GM12878 (cell line): ENCODE measurements at regions not wholly inside any gene's neighbourhood (a gene's known extent, or its start where the extent isn't known, plus 50 kb on each side); places are given as distances from the start of the nearest gene placed in this dataset.

Experiments used
- ATAC-seq: fragments of 200-7000 bp; cut with Tn5 transposase; 3 replicates; pipeline ENCODE4 v1.9.1; 2020; ENCODE audit warnings: mild to moderate bottlenecking, moderate library complexity
- BruUV-seq: library from RNA; stranded (reverse); fragments of 400-500 nt; replicated peaks from 2 replicates; lab custom pipeline; 2021; lab: Mats Ljungman, UMichigan
- CTCF ChIA-PET: fragments of 300-600 bp; sonication (Branson Sonifier 250); formaldehyde crosslinking; extraction: SDS; loops from one replicate; lab custom pipeline; 2021; ENCODE audit warnings: inconsistent platforms; lab: Yijun Ruan, JAX
- POLR2A ChIA-PET: fragments of 350-600 bp; formaldehyde crosslinking; extraction: SDS; loops from one replicate; lab custom pipeline; 2021; ENCODE audit warnings: inconsistent platforms; lab: Charles Lee
- RAD21 ChIA-PET: fragments of 300-600 bp; sonication (Branson Sonifier 250); formaldehyde crosslinking; loops from one replicate; lab custom pipeline; 2023; ENCODE audit warnings: antibody characterized with exemption; ENCODE audit not compliant: unreplicated experiment; lab: Charles Lee
- SMC1A ChIA-PET: fragments of 300-600 bp; sonication (Branson Sonifier 250); formaldehyde crosslinking; loops from one replicate; lab custom pipeline; 2023; ENCODE audit not compliant: unreplicated experiment, uncharacterized antibody; lab: Charles Lee
- DNase-seq: peaks from one replicate; pipeline ENCODE4 v3.0.0-alpha.2; 2011; ENCODE audit warnings: low read depth, low spot score
- FAIRE-seq: peaks from 3 replicates; lab custom pipeline; 2011; peaks lifted over from hg19 to GRCh38; lab: Jason Lieb, UNC
- H2AFZ ChIP-seq: 2 replicates; pipeline ENCODE4 v1.6.0; 2011; ENCODE audit warnings: low read depth, low read length, control low read depth; ENCODE audit not compliant: control insufficient read depth
- H3K27ac ChIP-seq: 2 replicates; pipeline ENCODE4 v1.5.1; 2011; ENCODE audit warnings: control low read depth; ENCODE audit not compliant: control insufficient read depth, insufficient read depth
- H3K27me3 ChIP-seq, 2 experiments: replicated peaks in 1 of 2; 2 replicates each; pipeline versions ENCODE4 v1.6.0 to v1.6.1; 2011; ENCODE audit warnings: low read length in 1 of 2; ENCODE audit not compliant: control insufficient read depth in 2 of 2, insufficient read depth in 2 of 2
- H3K36me3 ChIP-seq, 2 experiments: 2 replicates each; pipeline ENCODE4 v1.5.1; 2011; ENCODE audit warnings: low read length in 1 of 2; ENCODE audit not compliant: control insufficient read depth in 2 of 2, insufficient read depth in 2 of 2
- H3K4me1 ChIP-seq: 2 replicates; pipeline ENCODE4 v1.6.1; 2011; ENCODE audit warnings: mild to moderate bottlenecking, low read length, moderate library complexity, mixed read lengths; ENCODE audit not compliant: control insufficient read depth, insufficient read depth
- H3K4me2 ChIP-seq: 2 replicates; pipeline ENCODE4 v1.6.0; 2011; ENCODE audit warnings: control low read depth; ENCODE audit not compliant: control insufficient read depth, insufficient read depth
- H3K4me3 ChIP-seq: fragments of 200-600 bp; sonication (generic); 2 replicates; pipeline ENCODE4 v1.5.1; 2016
- H3K79me2 ChIP-seq: 2 replicates; pipeline ENCODE4 v1.6.0; 2011; ENCODE audit warnings: low read length; ENCODE audit not compliant: control insufficient read depth, insufficient read depth
- H3K9ac ChIP-seq: 2 replicates; pipeline ENCODE4 v1.8.0; 2011; ENCODE audit warnings: low read length, control low read depth, mixed read lengths; ENCODE audit not compliant: control insufficient read depth, insufficient read depth
- H3K9me3 ChIP-seq: replicated peaks from 3 replicates; pipeline ENCODE4 v1.5.1; 2011; ENCODE audit warnings: mild to moderate bottlenecking, low read length; ENCODE audit not compliant: control insufficient read depth, insufficient read depth
- H4K20me1 ChIP-seq: 2 replicates; pipeline ENCODE4 v1.6.0; 2011; ENCODE audit not compliant: control insufficient read depth, insufficient read depth
- ATF7 ChIP-seq: fragments of 450-650 bp; IDR thresholded peaks from 2 replicates; pipeline ENCODE4 v1.6.1; 2016; ENCODE audit warnings: low read depth, mild to moderate bottlenecking
- HCFC1 ChIP-seq: fragments of 150-350 bp; IDR thresholded peaks from 2 replicates; pipeline ENCODE4 v1.6.1; 2014; ENCODE audit warnings: low read length
- NFYA ChIP-seq: IDR thresholded peaks from 2 replicates; pipeline ENCODE4 v1.6.1; 2011; ENCODE audit warnings: low read depth, mild to moderate bottlenecking, low read length, improper control_type of control experiment, borderline replicate concordance
- POLR2AphosphoS5 ChIP-seq: IDR thresholded peaks from 2 replicates; pipeline ENCODE4 v1.6.1; 2011; ENCODE audit warnings: mild to moderate bottlenecking, low read length, inconsistent platforms
- POU2F2 ChIP-seq: IDR thresholded peaks from 3 replicates; pipeline ENCODE4 v1.6.1; 2011; ENCODE audit warnings: low read depth, mild to moderate bottlenecking, low read length, borderline replicate concordance
- RAD21 ChIP-seq: IDR thresholded peaks from 2 replicates; pipeline ENCODE4 v1.6.1; 2011; ENCODE audit warnings: mild to moderate bottlenecking, low read depth, low read length, moderate library complexity; ENCODE audit not compliant: insufficient read depth
- RCOR1 ChIP-seq: conservative IDR thresholded peaks from 2 replicates; pipeline ENCODE4 v1.6.1; 2012; ENCODE audit warnings: low read depth, low read length, improper control_type of control experiment
- SRF ChIP-seq, 2 experiments: IDR thresholded peaks; 2 replicates each; pipeline ENCODE4 v1.6.1; 2011; ENCODE audit warnings: low read depth in 2 of 2, low read length in 2 of 2, mild to moderate bottlenecking in 1 of 2, moderate library complexity in 1 of 2
- SUPT20H ChIP-seq: IDR thresholded peaks from 2 replicates; pipeline ENCODE4 v1.6.1; 2011; ENCODE audit warnings: low read depth, mild to moderate bottlenecking, low read length, moderate library complexity, borderline replicate concordance; ENCODE audit not compliant: control insufficient read depth
- ZBTB40 ChIP-seq: fragments of 450-650 bp; IDR thresholded peaks from 2 replicates; pipeline ENCODE4 v1.6.1; 2016; ENCODE audit warnings: mild to moderate bottlenecking, moderate library complexity, borderline replicate concordance
- ZNF207 ChIP-seq: fragments of 450-650 bp; IDR thresholded peaks from 2 replicates; pipeline ENCODE4 v1.6.1; 2014; ENCODE audit warnings: antibody characterized with exemption, mild to moderate bottlenecking, borderline replicate concordance
- WGBS: methylation state at CpG from one replicate; pipeline ENCODE4 v1.1.6; 2016; ENCODE audit warnings: low lambda C conversion rate; ENCODE audit not compliant: insufficient replicate concordance, insufficient coverage; ENCODE audit errors: missing lambda C conversion rate; 5-methylcytosine and 5-hydroxymethylcytosine counted together
- in situ Hi-C: fragments of 300-500 bp; cut with MboI; formaldehyde crosslinking; loops from 9 replicates; pipeline ENCODE4 v1.14.3; 2018; ENCODE audit warnings: mixed read lengths
- intact Hi-C: fragments of 100-400 bp; cut with micrococcal nuclease; formaldehyde crosslinking; loops from one replicate; pipeline ENCODE4 v1.14.2; 2022; ENCODE audit not compliant: unreplicated experiment
- TF ChIP-seq, protein P1 (sequence below), 3 experiments: IDR thresholded peaks in 2 of 3; conservative IDR thresholded peaks in 1 of 3; 2 replicates each; pipeline ENCODE4 v1.5.1; 2011; ENCODE audit warnings: low read depth in 3 of 3, low read length in 3 of 3, mild to moderate bottlenecking in 3 of 3, control low read depth in 2 of 3, moderate library complexity in 2 of 3, inconsistent platforms in 1 of 3, mixed read lengths in 1 of 3; ENCODE audit not compliant: control insufficient read depth in 2 of 3, insufficient read depth in 1 of 3; ENCODE audit errors: extremely low read depth in 1 of 3
- TF ChIP-seq, protein P2 (sequence below): fragments of 450-650 bp; formaldehyde crosslinking; IDR thresholded peaks from 2 replicates; pipeline ENCODE4 v1.5.0; 2022; ENCODE audit warnings: mild to moderate bottlenecking, missing genetic modification characterization

DNA sequence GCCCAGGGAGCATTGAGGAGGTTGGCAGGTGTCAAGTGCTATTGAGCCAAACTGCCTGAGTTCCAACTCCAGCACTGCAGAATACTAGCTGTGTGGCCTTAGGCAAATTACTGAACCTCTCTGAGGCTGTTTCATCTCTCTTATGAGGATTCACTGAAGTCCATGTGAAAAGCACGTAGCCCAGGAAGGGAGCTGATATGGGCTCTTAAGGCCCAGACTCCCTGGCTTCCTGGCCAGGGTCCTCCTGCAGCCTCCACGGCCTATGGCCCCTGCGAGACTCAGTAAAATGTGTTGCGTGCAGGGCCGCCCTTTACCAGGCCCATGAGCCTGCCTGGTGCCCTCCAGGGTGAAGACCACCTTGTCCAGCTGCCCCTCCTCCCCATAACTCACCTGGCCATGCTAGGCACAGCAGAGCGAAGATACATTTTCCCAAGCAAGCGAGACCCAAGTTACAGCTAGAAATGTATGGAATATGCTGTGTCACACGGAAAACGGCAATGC lies 133.7 kb upstream of the TNRC6C start:
- intact Hi-C loops: no loop called here
- Histone ChIP-seq H2AFZ (no peak overlapping the region), H3K9me3 (no peaks in the 10 kb centered on the region), H3K4me1 (peaks cover 3% of the 10 kb centered on the region; the same call in 1 of the 2 replicates), H3K4me2 (no peak overlapping the region), H3K27me3 (no peaks in the 10 kb centered on the region), H4K20me1 (no peaks in the 10 kb centered on the region), H3K36me3 (no peaks in the 10 kb centered on the region), H3K4me3 (no peak overlapping the region), H3K79me2 (no peaks in the 10 kb centered on the region), H3K9ac (no peak overlapping the region), H3K27ac (no peak overlapping the region)
- ChIA-PET SMC1A (interaction anchor here (1.2 kb wide), 1 partner anchor 141 kb away, joined by 3 read pairs; no protein-coding TSS in a partner anchor), POLR2A (no interaction called here), RAD21 (interaction anchor here (0.9 to 1.5 kb wide), 2 partner anchors 10 to 43 kb away, joined by 3 read pairs; no protein-coding TSS in a partner anchor), CTCF (interaction anchor here (0.7 kb wide), 1 partner anchor 9 kb away, joined by 3 read pairs; no protein-coding TSS in a partner anchor)
- ATAC-seq (no peak), FAIRE-seq (no peak), DNase-seq (no peak)
- no TSS peak for BruUV-seq
- WGBS: 45% methylated on average over 7 of the region's 9 CpGs
- in situ Hi-C loops: no loop called here
- no peak for TF ChIP-seq POU2F2
- TF ChIP-seq HCFC1: no peak
- no peak for TF ChIP-seq NFYA
- TF ChIP-seq, protein P1, sequence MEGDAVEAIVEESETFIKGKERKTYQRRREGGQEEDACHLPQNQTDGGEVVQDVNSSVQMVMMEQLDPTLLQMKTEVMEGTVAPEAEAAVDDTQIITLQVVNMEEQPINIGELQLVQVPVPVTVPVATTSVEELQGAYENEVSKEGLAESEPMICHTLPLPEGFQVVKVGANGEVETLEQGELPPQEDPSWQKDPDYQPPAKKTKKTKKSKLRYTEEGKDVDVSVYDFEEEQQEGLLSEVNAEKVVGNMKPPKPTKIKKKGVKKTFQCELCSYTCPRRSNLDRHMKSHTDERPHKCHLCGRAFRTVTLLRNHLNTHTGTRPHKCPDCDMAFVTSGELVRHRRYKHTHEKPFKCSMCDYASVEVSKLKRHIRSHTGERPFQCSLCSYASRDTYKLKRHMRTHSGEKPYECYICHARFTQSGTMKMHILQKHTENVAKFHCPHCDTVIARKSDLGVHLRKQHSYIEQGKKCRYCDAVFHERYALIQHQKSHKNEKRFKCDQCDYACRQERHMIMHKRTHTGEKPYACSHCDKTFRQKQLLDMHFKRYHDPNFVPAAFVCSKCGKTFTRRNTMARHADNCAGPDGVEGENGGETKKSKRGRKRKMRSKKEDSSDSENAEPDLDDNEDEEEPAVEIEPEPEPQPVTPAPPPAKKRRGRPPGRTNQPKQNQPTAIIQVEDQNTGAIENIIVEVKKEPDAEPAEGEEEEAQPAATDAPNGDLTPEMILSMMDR (IDR thresholded peaks at IDR 0.05 in 2 of 3, conservative IDR thresholded peaks at IDR 0.05 in 1 of 3; ENCODE audit: control insufficient read depth in 2 of 3, extremely low read depth in 1 of 3, insufficient read depth in 1 of 3, low read depth in 3 of 3, low read length in 3 of 3): no peak
- no peak for TF ChIP-seq SRF (IDR thresholded peaks at IDR 0.05; ENCODE audit: low read depth in 2 of 2, low read length in 2 of 2)
- no peak for TF ChIP-seq RCOR1
- TF ChIP-seq RAD21: no peak
- TF ChIP-seq ZBTB40: no peak
- TF ChIP-seq SUPT20H: no peak
- TF ChIP-seq POLR2AphosphoS5: no peak
- TF ChIP-seq, protein P2, sequence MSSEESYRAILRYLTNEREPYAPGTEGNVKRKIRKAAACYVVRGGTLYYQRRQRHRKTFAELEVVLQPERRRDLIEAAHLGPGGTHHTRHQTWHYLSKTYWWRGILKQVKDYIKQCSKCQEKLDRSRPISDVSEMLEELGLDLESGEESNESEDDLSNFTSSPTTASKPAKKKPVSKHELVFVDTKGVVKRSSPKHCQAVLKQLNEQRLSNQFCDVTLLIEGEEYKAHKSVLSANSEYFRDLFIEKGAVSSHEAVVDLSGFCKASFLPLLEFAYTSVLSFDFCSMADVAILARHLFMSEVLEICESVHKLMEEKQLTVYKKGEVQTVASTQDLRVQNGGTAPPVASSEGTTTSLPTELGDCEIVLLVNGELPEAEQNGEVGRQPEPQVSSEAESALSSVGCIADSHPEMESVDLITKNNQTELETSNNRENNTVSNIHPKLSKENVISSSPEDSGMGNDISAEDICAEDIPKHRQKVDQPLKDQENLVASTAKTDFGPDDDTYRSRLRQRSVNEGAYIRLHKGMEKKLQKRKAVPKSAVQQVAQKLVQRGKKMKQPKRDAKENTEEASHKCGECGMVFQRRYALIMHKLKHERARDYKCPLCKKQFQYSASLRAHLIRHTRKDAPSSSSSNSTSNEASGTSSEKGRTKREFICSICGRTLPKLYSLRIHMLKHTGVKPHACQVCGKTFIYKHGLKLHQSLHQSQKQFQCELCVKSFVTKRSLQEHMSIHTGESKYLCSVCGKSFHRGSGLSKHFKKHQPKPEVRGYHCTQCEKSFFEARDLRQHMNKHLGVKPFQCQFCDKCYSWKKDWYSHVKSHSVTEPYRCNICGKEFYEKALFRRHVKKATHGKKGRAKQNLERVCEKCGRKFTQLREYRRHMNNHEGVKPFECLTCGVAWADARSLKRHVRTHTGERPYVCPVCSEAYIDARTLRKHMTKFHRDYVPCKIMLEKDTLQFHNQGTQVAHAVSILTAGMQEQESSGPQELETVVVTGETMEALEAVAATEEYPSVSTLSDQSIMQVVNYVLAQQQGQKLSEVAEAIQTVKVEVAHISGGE (CRISPR knock-in tag): no peak
- no peak for TF ChIP-seq ATF7
- TF ChIP-seq ZNF207: no peak
